Psoas muscle (tissue), 7 donors: ENCODE measurements at regions not wholly inside any gene's neighbourhood (a gene's known extent, or its start where the extent isn't known, plus 50 kb on each side); places are given as distances from the start of the nearest gene placed in this dataset.

Experiments used
- ATAC-seq, 4 donors: fragments of 200-7000 bp; cut with Tn5 transposase; one replicate each; pipeline ENCODE4 v1.9.1; 2020; ENCODE audit warnings: moderate library complexity in 3 of 4, mild to moderate bottlenecking in 2 of 4
- DNase-seq, 2 donors: peaks; one replicate each; pipeline ENCODE4 v3.0.0-alpha.2; 2020
- H3K27ac ChIP-seq: fragments of 200-600 bp; one replicate; pipeline ENCODE4 v1.8.0; 2022
- H3K27me3 ChIP-seq, 3 donors: fragments of 200-600 bp in 1 of 3; one replicate each; pipeline versions ENCODE4 v1.6.1 to v1.8.0; 2013 to 2022; ENCODE audit warnings: low read length in 2 of 3, mild to moderate bottlenecking in 2 of 3, moderate library complexity in 1 of 3; ENCODE audit not compliant: insufficient read depth in 3 of 3
- H3K36me3 ChIP-seq, 2 donors: fragments of 200-600 bp in 1 of 2; one replicate each; pipeline versions ENCODE4 v1.6.1 to v1.8.0; 2013 to 2022; ENCODE audit warnings: low read depth in 1 of 2, mild to moderate bottlenecking in 1 of 2, moderate library complexity in 1 of 2; ENCODE audit not compliant: insufficient read depth in 1 of 2
- H3K4me1 ChIP-seq: fragments of 200-600 bp; one replicate; pipeline ENCODE4 v1.8.0; 2022
- H3K4me3 ChIP-seq: fragments of 200-600 bp; one replicate; pipeline ENCODE4 v1.8.0; 2022; ENCODE audit warnings: mild to moderate bottlenecking
- H3K9me3 ChIP-seq: fragments of 200-600 bp; one replicate; pipeline ENCODE4 v1.8.0; 2022
- CTCF ChIP-seq: fragments of 200-600 bp; IDR thresholded peaks from one replicate; pipeline ENCODE4 v1.8.0; 2022; ENCODE audit warnings: antibody characterized with exemption
- WGBS, 3 donors: extraction: QIAGEN DNeasy Blood & Tissue Kit; methylation state at CpG; one replicate each; pipeline versions ENCODE4 v1.1.6 to v1.1.7; 2013; 5-methylcytosine and 5-hydroxymethylcytosine counted together
- intact Hi-C, 2 donors: fragments of 100-400 bp; cut with DNase I; formaldehyde crosslinking; loops; one replicate each; pipeline versions ENCODE4 v1.11.0 to v1.14.2; 2022
- donor health status: healthy with polysubstance abuse.
- donor health status: DM: no; HTN: no; CAD: no; lungs with moderate emphysema.
- donor health status: Bipolar disorder and iron deficiency.
- donor health status: healthy.
- donor health status: DM: yes; HTN: yes; CAD: no.
- donor health status: DM: no; HTN: no; CAD: no.
- donor health status: DM: yes; HTN: yes; CAD: no.

- WGBS, 3 donors, result 63 to 80% (median 74%) methylated on average over 2 of the region's 2 CpGs
- DNase-seq (no peak), ATAC-seq (no peak)
- no peaks in the 10 kb centered on the region for H3K27me3 ChIP-seq
- no peak for TF ChIP-seq CTCF
- H3K27ac ChIP-seq, result no peak overlapping the region
- H3K4me1 ChIP-seq, result no peaks in the 10 kb centered on the region
- no peaks in the 10 kb centered on the region for H3K36me3 ChIP-seq
- H3K4me3 ChIP-seq, result no peak overlapping the region
- intact Hi-C loops, result no loop called here
- H3K9me3 ChIP-seq, result no peaks in the 10 kb centered on the region
Observed at GRCh38 chr5:173514661-173515060, 101.8 kb downstream of the BOD1 start.

- no peak overlapping the region for H3K4me3 ChIP-seq
- H3K4me1 ChIP-seq, result no peaks in the 10 kb centered on the region
- intact Hi-C loops, result no loop called here
- no peaks in the 10 kb centered on the region for H3K9me3 ChIP-seq
- H3K27me3 ChIP-seq, result no peaks in the 10 kb centered on the region
- DNase-seq (no peak), ATAC-seq (no peak)
- TF ChIP-seq CTCF, result no peak
- no peaks in the 10 kb centered on the region for H3K36me3 ChIP-seq
- H3K27ac ChIP-seq, result no peak overlapping the region
Observed at GRCh38 chr5:173513521-173513991, 102.9 kb downstream of the BOD1 start.

- Histone ChIP-seq H3K27me3 (no peaks in the 10 kb centered on the region), H3K36me3 (no peaks in the 10 kb centered on the region), H3K4me1 (no peaks in the 10 kb centered on the region), H3K27ac (no peak overlapping the region), H3K4me3 (no peak overlapping the region), H3K9me3 (no peaks in the 10 kb centered on the region)
- DNase-seq (no peak), ATAC-seq (no peak)
- WGBS, 3 donors, result 61 to 67% (median 67%) methylated on average over 5 of the region's 5 CpGs
- TF ChIP-seq CTCF, result no peak
- intact Hi-C loops, result no loop called here
Observed at GRCh38 chr5:173512637-173513435, 103.6 kb downstream of the BOD1 start.

- Histone ChIP-seq H3K4me3 (no peak overlapping the region), H3K9me3 (peaks cover 10% of the 10 kb centered on the region), H3K4me1 (no peaks in the 10 kb centered on the region), H3K36me3 (no peaks in the 10 kb centered on the region), H3K27ac (no peak overlapping the region), H3K27me3 (no peaks in the 10 kb centered on the region)
- ATAC-seq (peak; percentile 54 to 75 (median 70)), DNase-seq (no peak)
- WGBS, 3 donors, result 17 to 21% (median 18%) methylated on average over 3 of the region's 3 CpGs
- intact Hi-C loops, result no loop called here
- no peak for TF ChIP-seq CTCF
Observed at GRCh38 chr5:173509060-173509459, 107.4 kb downstream of the BOD1 start.

- H3K27ac ChIP-seq, result no peak overlapping the region
- intact Hi-C loops, result no loop called here
- H3K27me3 ChIP-seq, result no peaks in the 10 kb centered on the region
- no peak for DNase-seq
- TF ChIP-seq CTCF, result no peak
- peaks cover under 1% of the 10 kb centered on the region for H3K4me1 ChIP-seq
- H3K36me3 ChIP-seq, result no peaks in the 10 kb centered on the region
- H3K9me3 ChIP-seq, result peaks cover 10% of the 10 kb centered on the region
- no peak overlapping the region for H3K4me3 ChIP-seq
- peak in 1 of 4 donors; percentile 26 for ATAC-seq
- WGBS, 3 donors, result 71 to 78% (median 73%) methylated on average over 5 of the region's 5 CpGs
Observed at GRCh38 chr5:173507171-173507570, 109.3 kb downstream of the BOD1 start.
